BJ (cell line): ENCODE measurements at regions not wholly inside any gene's neighbourhood (a gene's known extent, or its start where the extent isn't known, plus 50 kb on each side); places are given as distances from the start of the nearest gene placed in this dataset.

Experiments
- CTCF ChIA-PET: fragments of 350-600 bp; formaldehyde crosslinking; extraction: SDS; loops from one replicate; lab custom pipeline; 2021; ENCODE audit warnings: antibody characterized with exemption, inconsistent platforms; lab: Yijun Ruan, JAX
- POLR2A ChIA-PET: fragments of 300-600 bp; sonication (Branson Sonifier 250); formaldehyde crosslinking; extraction: SDS; loops from one replicate; lab custom pipeline; 2021; ENCODE audit warnings: antibody characterized with exemption; lab: Charles Lee
- DNase-seq: peaks from one replicate; pipeline ENCODE4 v3.0.0-alpha.2; 2011; ENCODE audit warnings: low read depth
- H3K27me3 ChIP-seq: 2 replicates; pipeline ENCODE4 v1.6.0; 2011; ENCODE audit warnings: low read length; ENCODE audit not compliant: control insufficient read depth, insufficient read depth
- H3K36me3 ChIP-seq: 2 replicates; pipeline ENCODE4 v1.5.1; 2011; ENCODE audit warnings: low read length; ENCODE audit not compliant: control insufficient read depth, insufficient read depth
- H3K4me3 ChIP-seq: 2 replicates; pipeline ENCODE4 v1.5.1; 2011; ENCODE audit warnings: low read depth, mild to moderate bottlenecking, control low read depth, low read length
- CTCF ChIP-seq: IDR thresholded peaks from 2 replicates; pipeline ENCODE4 v1.5.1; 2011; ENCODE audit warnings: low read depth, mild to moderate bottlenecking, control low read depth, inconsistent platforms, low read length, moderate library complexity; ENCODE audit not compliant: insufficient read depth

- ChIA-PET POLR2A (no interaction called here), CTCF (interaction anchor here (1.2 to 3.7 kb wide), 2 partner anchors 18 to 117 kb away, joined by 3 to 15 read pairs; no protein-coding TSS in a partner anchor)
- DNase-seq: peak; percentile 87
Measured at GRCh38 chr4:128571747-128572146, 237.8 kb upstream of the JADE1 start.

GRCh38 chr4:128570387-128570975, 239.0 kb upstream of the JADE1 start:
- ChIA-PET CTCF (interaction anchor here (1.2 kb wide), 1 partner anchor 17 kb away, joined by 3 read pairs; no protein-coding TSS in a partner anchor), POLR2A (no interaction called here)
- TF ChIP-seq CTCF: no peak
- Histone ChIP-seq H3K27me3 (no peaks in the 10 kb centered on the region), H3K4me3 (no peak overlapping the region), H3K36me3 (no peaks in the 10 kb centered on the region)
- no peak for DNase-seq

More at GRCh38 chr4:128571747-128572146, 237.8 kb upstream of the JADE1 start:
- no peak for TF ChIP-seq CTCF
- Histone ChIP-seq H3K27me3 (no peaks in the 10 kb centered on the region), H3K4me3 (no peak overlapping the region), H3K36me3 (no peaks in the 10 kb centered on the region)

GRCh38 chr4:128566693-128567092, 242.8 kb upstream of the JADE1 start:
- H3K27me3 ChIP-seq: no peaks in the 10 kb centered on the region
- DNase-seq: no peak
- ChIA-PET POLR2A (no interaction called here), CTCF (interaction anchor here (0.9 kb wide), 1 partner anchor 50 kb away, joined by 3 read pairs; no protein-coding TSS in a partner anchor)
- TF ChIP-seq CTCF: no peak
- no peaks in the 10 kb centered on the region for H3K36me3 ChIP-seq
- no peak overlapping the region for H3K4me3 ChIP-seq

GRCh38 chr4:128565565-128566186, 243.8 kb upstream of the JADE1 start:
- POLR2A ChIA-PET: no interaction called here
- Histone ChIP-seq H3K27me3 (no peaks in the 10 kb centered on the region), H3K4me3 (no peak overlapping the region), H3K36me3 (no peaks in the 10 kb centered on the region)
- peak; percentile 54 for TF ChIP-seq CTCF
- CTCF ChIA-PET: interaction anchor here (0.7 to 0.9 kb wide), 2 partner anchors 49 to 112 kb away, joined by 3 read pairs; no protein-coding TSS in a partner anchor
- DNase-seq: no peak

- POLR2A ChIA-PET: no interaction called here
- CTCF ChIA-PET: interaction anchor here (0.7 kb wide), 1 partner anchor 111 kb away, joined by 3 read pairs; no protein-coding TSS in a partner anchor
Measured at GRCh38 chr4:128565054-128565453, 244.4 kb upstream of the JADE1 start.

More at GRCh38 chr4:128565054-128565453, 244.4 kb upstream of the JADE1 start:
- no peak for TF ChIP-seq CTCF
- no peak for DNase-seq
- Histone ChIP-seq H3K36me3 (no peaks in the 10 kb centered on the region), H3K4me3 (no peak overlapping the region), H3K27me3 (no peaks in the 10 kb centered on the region)
